Lower leg skin (tissue), 3 donors: ENCODE measurements at regions not wholly inside any gene's neighbourhood (a gene's known extent, or its start where the extent isn't known, plus 50 kb on each side); places are given as distances from the start of the nearest gene placed in this dataset.

Experiments
- POLR2A ChIP-seq, 2 donors: fragments of 450-650 bp; IDR thresholded peaks; one replicate each; pipeline ENCODE4 v1.6.1; 2016 to 2017; ENCODE audit warnings: antibody characterized with exemption in 2 of 2, mild to moderate bottlenecking in 1 of 2, moderate library complexity in 1 of 2
- TF ChIP-seq, protein P1 (sequence below), 3 donors: fragments of 450-650 bp; IDR thresholded peaks; one replicate each; pipeline ENCODE4 v1.5.1; 2016; ENCODE audit warnings: antibody characterized with exemption in 3 of 3, mild to moderate bottlenecking in 3 of 3, moderate library complexity in 2 of 3

DNA sequence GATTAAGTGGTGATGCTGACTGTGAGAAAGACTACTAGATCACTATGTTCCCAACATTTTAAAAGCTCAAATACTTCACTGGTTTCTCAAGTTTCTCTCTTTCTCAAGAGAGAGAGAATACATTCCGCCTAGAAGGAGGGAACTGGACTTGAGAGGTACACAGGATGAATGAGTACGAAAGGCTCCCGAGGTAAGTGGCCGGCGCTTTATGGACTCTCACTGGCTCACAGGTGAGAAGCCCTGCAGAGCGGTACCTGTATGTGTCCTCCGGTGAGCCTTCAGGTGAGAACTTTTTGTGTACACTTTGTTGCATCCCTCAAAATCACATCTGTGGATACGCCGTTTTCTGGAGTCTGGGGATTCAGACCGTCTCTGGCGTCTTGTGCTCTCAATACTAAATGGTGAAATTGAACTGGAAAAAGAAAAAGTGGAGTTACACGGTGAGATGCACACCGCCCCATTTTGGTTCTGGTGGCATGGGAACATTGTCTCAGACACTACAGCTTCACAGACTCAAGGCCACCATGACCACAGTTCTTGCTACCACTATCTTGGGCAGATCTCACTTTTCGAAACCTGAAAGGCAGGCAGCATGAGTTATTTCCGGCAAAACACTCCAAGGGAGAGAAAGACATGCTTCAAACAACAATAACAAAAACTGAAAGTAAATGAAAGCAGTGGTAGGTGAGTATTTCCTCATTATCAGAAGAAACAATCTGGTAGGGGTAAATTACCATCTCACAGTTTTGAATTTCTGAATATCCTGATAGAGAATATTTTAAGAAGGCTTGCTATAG, 418.9 kb downstream of the KLF12 start:
- TF ChIP-seq, protein P1, sequence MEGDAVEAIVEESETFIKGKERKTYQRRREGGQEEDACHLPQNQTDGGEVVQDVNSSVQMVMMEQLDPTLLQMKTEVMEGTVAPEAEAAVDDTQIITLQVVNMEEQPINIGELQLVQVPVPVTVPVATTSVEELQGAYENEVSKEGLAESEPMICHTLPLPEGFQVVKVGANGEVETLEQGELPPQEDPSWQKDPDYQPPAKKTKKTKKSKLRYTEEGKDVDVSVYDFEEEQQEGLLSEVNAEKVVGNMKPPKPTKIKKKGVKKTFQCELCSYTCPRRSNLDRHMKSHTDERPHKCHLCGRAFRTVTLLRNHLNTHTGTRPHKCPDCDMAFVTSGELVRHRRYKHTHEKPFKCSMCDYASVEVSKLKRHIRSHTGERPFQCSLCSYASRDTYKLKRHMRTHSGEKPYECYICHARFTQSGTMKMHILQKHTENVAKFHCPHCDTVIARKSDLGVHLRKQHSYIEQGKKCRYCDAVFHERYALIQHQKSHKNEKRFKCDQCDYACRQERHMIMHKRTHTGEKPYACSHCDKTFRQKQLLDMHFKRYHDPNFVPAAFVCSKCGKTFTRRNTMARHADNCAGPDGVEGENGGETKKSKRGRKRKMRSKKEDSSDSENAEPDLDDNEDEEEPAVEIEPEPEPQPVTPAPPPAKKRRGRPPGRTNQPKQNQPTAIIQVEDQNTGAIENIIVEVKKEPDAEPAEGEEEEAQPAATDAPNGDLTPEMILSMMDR (IDR thresholded peaks at IDR 0.05) = no peak
- TF ChIP-seq POLR2A (IDR thresholded peaks at IDR 0.05) = no peak
